T47D (cell line): ENCODE measurements at regions not wholly inside any gene's neighbourhood (a gene's known extent, or its start where the extent isn't known, plus 50 kb on each side); places are given as distances from the start of the nearest gene placed in this dataset.
"Not testable (repeated sequence)": the region's sequence is repeated elsewhere in the genome, so short reads cannot be mapped to it uniquely, and the experiment has no call there.

Experiments
- DNase-seq, 2 experiments: peaks; one replicate each; pipeline versions ENCODE4 v3.0.0 to v3.0.0-alpha.2; 2011 to 2012; ENCODE audit warnings: low read depth in 1 of 2, low spot score in 1 of 2
- JUND ChIP-seq: IDR thresholded peaks from 2 replicates; pipeline ENCODE4 v1.6.1; 2012; ENCODE audit warnings: low read depth
- in situ Hi-C: cut with HindIII; loops from 2 replicates; pipeline ENCODE4 v1.10.0; 2016; ENCODE audit warnings: low sequenced_read_pairs, low pct_unique_long_range_greater_than_20kb

DNA sequence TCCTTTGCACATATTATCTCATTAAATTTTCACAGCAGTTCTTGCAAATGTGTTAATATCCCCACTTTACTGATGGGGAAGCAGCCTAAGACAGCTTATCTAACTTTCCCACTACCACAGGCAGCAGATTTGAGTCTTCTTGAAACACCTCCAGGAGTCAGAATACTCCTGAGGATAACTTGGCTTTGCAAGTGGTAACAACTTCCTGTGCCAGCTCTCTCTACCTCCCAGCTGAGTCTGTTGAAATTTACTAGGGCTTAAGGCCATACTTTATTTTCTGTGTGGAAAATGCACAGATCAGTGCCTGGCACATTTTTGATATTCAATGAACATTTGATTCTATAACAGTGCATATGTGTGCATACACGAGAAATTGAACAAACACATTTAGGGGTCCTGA lies 136.1 kb upstream of the COBL start:
- TF ChIP-seq JUND = no peak
- in situ Hi-C loops = no loop called here

DNA sequence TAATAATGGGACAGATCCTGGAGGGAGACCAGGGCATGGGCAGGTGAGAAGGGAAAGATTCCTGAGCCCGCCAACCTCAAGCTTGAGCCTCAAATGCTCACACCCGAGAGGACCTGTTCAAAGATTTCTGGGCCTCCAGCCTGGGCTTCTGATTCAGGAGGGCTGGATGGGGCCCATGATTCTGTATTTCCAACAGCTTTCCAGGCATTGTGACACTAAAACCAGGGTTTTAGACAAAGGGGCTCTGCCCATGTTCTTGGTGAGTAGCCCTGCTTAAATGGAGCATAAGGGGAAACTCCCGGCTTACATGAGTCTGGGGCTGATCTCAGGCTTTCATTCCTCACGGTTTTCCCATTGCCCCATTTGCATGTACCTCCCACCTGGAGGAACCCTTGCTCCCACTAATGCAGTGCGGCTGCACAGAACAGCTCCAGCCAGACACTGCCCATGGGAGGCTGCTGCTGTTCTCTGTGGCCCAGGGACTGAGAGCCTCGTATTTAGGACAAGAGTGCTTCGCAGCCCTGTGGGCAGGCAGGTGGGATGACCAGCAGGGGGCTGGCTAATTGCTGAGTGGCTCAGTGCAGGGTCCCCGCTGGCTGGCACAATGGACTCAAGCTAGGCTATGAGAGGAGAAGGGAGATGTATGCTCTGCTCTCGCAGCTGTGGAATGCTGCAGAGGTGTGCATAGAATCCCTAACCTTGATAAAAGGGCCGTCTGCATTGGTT lies 135.3 kb upstream of the COBL start:
- no peak for DNase-seq
- TF ChIP-seq JUND = no peak
- in situ Hi-C loops = no loop called here

More for the DNA sequence above, 136.1 kb upstream of the COBL start:
- DNase-seq = no peak

DNA sequence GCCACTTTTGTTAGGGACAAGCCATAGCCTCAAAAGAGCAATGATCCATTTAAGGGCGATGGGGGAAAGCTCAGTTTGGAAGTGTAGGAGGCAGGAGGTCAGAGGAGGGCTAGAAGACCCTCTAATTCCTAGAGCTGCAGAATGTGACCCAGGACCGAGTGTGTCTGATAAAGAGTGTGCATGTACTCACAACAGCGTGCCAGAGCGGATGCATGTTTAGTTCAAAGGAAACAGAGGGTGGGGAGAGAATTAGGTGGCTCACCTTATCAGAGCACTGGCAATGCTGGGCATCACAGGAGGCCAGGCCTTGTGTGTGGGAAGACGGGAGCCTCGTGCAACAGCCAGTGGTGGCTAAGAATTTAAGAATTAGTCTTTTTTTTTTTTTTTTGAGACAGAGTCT lies 133.9 kb upstream of the COBL start:
- in situ Hi-C loops = no loop called here
- TF ChIP-seq JUND = no peak
- no peak for DNase-seq

DNA sequence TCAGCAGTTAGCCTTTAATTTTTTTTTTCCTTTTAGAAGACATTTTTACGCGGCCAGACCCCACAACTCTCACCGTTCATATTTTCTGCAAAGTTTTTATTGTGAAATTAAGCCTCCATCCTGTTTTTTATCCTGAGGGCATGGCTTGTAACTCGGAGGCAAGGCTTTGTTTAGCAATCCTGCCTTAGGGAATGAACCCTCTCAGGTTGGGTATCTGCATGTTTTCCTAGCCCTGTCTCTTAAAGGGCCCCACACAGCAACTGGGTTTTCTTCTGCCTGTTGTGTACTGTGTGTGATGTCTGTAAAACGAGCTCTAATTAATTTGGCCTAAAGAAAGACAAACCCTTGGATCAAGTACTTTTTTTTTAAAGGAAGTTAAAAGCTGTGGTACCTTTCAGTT lies 130.2 kb upstream of the COBL start:
- TF ChIP-seq JUND = no peak
- in situ Hi-C loops = no loop called here
- no peak for DNase-seq

DNA sequence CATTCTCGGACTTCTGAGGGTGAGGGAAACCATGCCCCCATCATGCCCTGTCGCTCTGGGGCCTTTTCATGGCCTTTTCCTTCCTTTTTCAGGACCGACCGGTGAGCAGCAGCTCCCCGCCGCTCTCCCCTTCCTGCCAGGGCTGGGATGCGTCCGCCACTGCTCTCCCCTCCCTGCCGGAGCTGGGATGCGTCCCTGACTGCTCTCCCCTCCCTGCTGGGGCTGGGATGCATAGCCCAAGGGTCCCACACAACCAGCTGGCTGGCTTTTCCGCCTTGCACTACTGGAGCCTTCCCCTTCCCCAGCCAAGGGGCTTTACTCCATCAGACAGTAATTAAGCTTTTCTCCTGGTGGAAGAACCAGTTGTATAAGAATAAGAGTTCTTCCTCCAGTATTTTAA lies 129.7 kb upstream of the COBL start:
- no peak for TF ChIP-seq JUND
- no peak for DNase-seq
- in situ Hi-C loops = no loop called here

DNA sequence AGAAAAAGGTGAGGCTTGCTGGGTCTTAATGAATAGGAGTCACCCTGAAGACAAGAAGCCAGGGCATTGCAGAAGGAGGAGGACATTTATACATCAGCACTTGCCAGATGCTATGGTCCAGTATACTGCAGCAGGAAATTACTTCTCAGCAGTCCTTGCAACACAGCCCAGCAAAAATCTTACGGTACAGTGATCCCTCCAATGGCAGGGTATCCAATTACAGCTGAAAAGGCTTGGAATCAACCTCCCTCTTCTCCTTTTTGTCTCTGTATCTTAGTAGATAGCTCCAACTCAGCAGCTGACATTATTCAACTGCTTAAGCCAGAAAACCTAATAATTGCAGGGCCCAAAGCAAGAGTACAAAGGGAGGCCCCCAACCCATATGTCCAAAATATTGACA lies 128.3 kb upstream of the COBL start:
- in situ Hi-C loops = no loop called here
- no peak for DNase-seq
- TF ChIP-seq JUND = no peak

DNA sequence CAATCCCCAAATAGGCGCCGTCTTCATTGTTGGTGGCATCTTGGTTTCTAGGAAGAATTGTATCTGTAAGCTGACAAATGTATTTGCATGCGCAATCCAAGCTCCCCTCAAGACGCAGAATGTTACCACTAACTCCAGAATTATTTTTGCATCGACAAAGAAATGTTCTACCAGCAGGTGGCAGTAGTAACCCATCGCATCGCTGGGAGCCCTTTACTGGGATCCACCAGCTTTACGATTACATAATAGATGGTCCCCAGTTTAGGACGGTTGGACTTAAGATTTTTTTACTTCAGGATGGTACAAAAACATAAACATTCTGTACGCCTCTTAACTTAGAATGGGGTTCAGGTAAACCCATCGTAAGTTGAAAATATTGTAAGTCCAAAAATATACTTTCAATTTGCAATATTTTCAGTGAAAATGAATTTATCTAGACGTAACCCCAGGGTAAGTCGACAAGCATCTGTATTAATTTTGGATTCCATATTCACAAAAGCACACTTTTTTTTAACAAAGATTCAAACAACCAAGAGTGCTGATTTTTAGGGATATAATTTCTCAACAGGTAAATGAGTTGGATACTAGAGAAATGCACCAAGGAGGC lies 114.0 kb upstream of the COBL start:
- in situ Hi-C loops = no loop called here
- DNase-seq = peak; percentile 65 to 77
- no peak for TF ChIP-seq JUND

DNA sequence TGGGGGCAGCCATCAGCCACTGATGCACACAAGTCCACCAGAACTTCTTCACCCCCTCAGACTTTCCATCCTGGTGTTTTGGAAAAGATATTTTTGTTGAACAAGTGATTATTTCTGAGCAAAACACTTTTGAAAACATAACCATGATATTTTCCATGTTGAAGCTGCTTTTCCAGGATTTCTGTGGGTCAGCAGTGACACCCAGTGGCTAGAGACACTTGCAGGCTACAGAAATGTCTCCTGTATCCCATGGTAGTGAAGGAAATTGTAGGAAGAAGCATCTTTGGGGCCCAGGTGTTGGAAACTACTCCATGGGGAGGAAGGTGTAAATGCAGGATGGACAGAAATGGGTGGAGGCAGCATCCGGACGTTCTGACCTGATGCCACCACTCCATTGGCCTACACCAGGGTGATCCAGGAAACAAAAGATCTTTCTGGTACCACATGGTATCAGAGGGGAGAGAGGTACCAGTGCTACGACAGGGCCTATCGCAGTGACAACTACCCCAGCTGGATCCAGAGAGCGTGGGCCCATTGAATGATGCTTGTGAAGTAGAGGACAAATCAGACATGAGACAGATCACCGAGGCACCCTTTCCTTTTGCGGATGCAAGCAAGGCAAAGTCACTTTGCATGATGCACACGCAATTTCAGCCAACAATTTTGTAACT lies 111.7 kb upstream of the COBL start:
- peak; percentile 26 to 70 for DNase-seq
- TF ChIP-seq JUND = no peak
- in situ Hi-C loops = no loop called here

DNA sequence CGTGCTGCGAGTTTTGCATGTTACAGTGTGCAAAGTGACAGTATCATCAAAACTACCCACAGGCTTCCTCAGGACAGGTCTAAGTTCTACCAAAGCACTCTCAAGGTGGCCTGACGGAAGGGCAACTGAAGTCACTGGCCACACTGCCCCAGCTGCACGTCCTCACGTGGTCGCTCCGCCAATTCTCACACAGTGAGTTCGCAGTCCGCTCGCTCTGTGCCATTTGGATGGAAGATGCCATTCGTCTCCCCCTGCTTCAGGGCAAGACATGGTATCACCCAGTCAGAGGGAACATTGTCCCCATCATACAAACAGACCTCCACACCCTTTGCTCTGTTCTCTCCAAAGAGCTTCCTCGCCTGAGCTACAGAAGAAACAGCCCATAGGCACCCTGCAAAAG lies 109.6 kb upstream of the COBL start:
- no peak for TF ChIP-seq JUND
- in situ Hi-C loops = no loop called here
- DNase-seq = no peak

DNA sequence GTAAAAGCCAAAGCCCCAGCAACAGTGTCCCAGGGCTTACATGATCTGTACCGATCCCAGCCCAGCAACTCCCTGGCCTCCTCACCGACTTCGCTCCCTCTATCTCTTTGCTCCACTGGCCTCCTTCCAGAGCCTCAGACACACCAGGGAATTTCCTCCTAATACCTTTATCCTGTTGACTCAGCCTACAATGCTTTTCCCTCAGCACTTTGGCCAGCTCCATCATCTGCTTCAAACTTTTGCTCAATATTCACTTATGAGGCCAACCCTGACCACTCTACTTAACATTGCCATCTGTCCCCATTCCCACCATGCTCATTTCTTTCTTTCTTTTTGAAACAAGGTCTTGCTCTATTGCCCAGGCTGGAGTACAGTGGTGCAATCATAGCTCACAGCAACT lies 93.3 kb upstream of the COBL start:
- in situ Hi-C loops, DNase-seq: not testable (repeated sequence)

DNA sequence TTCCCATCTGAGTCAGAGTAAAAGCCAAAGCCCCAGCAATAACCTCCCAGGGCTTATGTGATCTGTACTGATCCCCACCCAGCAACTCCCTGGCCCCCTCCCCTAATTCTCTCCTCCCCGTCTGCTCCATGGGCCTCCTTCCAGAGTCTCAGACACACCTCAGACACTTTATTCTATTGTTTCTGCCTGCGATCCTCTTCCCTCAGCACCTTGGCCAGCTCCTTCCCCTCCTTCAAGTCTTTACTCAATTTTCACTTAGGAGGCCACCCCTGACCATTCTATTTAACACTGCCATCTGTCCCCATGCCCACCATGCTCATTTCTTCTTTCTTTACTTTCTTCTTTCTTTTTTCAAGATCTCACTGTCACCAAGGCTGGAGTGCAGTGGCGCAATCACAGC lies 81.0 kb upstream of the COBL start:
- in situ Hi-C loops = not testable (repeated sequence)
- DNase-seq = peak; percentile 2 to 45

DNA sequence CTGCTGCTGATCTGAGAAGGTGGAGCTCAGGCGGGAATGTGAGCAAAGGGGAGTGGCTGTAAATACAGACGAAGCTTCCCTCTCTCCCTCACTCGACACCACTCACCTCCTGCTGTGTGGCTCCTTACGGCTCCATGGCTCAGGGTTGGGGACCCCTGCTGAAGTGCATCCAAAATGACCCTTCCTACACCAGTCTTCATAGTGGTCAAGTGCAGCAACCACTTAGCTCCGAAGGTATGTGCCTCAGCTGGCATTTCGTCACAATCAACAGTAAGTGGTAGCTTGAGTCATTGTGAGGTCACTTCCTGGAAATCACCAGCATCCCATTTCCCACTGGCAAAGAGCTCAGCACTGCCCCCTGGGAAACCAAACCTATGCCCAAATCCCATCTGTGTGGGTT lies 76.4 kb upstream of the COBL start:
- in situ Hi-C loops, DNase-seq: not testable (repeated sequence)

DNA sequence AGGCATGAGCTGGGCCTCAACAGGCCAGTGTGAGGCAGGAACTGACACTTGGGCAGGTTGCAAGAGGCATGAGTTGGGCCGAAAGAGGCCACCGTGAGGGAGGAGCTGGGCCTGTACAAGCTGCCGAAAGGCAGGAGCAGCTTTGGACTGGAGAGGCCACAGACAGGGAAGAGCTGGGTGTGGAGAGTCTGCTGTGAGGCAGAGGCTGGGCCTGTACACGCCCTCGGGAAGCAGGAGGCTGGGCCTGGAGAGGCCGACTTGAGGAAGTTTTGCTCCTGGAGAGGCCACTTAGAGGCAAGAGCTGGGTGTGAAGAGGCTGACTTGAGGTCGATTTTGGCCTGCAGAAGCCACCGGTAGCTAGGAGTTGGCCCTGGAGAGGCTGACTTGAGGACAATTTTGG lies 73.3 kb upstream of the COBL start:
- DNase-seq, in situ Hi-C loops: not testable (repeated sequence)

DNA sequence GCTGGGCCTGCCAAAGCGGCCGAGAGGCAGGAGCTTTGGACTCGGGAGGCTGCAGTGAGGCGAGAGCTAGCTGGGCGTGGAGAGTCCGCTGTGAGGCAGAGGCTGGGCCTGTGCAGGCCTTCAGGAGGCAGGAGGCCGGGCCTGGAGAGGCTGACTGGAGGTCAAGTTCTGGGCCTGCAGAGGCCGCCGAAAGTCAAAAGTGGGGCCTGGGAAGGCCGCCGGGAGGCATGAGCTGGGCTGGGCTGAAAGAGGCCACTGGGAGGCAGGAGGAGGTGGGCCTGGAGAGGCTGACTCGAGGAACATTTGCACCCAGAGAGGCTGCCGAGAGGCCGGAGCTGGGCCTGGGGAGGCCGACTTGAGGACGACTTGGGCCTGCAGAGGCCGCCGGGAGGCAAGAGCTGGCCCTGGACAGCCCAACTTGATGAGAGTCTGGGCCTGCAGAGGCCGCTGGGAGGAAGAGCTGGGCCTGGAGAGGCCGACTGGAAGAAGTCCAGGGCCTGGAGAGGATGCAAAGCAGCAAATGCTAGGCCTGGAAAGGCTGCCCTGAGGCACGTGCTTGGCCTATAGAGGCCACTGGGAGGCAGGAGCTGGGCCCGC lies 72.7 kb upstream of the COBL start:
- DNase-seq, in situ Hi-C loops: not testable (repeated sequence)

DNA sequence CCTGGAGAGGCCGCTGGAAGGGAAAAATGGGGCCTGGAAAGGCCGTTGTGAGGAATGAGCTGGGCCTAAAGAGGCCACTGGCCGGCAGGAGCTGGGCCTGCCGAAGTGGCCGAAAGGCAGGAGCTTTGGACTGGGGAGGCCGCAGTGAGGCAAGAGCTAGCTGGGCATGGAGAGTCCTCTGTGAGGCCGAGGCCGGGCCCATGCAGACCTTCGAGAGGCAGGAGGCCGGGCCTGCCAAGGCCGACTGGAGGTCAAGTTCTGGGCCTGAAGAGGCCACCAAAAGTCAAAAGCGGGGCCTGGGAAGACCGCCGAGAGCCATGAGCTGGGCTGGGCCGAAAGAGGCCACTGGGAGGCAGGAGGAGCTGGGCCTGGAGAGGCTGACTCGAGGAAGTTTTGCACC lies 71.6 kb upstream of the COBL start:
- in situ Hi-C loops = not testable (repeated sequence)

DNA sequence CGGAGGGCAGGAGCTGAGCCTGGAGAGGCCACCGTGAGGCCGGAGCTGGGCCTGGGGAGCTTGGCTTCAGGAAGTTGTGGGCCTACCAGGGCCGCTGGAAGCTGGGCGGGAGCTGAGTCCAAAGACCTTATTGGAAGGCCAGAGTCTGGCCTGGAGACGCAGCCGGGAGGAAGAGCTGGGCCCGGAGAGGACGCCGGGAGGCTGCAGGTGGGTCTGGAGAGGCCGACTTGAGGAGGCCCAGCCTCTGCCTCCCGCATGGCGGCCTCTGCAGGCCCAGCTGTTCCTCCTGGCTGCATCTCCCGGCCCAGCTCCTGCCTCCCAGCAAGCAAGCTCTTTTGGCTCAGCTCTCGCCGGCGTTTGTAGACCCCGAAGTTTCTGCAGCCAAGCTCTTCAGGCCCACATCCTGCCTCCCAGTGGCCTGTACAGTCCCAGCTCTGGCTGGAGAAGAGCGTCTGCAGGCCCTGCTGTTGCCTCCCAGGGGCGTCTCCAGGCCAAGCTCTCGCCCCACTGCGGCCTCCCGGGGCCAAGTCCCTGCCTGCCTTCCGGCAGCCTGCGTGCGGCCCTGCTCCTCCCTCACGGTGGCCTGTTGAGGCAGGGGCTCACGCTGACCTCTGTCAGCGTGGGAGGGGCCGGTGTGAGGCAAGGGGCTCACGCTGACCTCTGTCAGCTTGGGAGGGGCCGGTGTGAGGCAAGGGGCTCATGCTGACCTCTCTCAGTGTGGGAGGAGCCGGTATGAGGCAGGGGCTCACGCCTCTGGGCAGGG lies 70.4 kb upstream of the COBL start:
- DNase-seq, in situ Hi-C loops: not testable (repeated sequence)

More for the DNA sequence above, 71.6 kb upstream of the COBL start:
- DNase-seq = not testable (repeated sequence)

DNA sequence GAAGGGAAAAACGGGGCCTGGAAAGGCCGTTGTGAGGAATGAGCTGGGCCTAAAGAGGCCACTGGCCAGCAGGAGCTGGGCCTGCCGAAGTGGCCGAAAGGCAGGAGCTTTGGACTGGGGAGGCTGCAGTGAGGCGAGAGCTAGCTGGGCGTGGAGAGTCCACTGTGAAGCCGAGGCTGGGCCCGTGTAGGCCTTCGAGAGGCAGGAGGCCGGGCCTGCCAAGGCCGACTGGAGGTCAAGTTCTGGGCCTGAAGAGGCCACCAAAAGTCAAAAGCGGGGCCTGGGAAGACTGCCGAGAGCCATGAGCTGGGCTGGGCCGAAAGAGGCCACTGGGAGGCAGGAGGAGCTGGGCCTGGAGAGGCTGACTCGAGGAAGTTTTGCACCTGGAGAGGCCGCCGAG lies 69.6 kb upstream of the COBL start:
- DNase-seq, in situ Hi-C loops: not testable (repeated sequence)
